ENCODE measurements at regions not wholly inside any gene's neighbourhood (a gene's known extent, or its start where the extent isn't known, plus 50 kb on each side); places are given as distances from the start of the nearest gene placed in this dataset.

DNA sequence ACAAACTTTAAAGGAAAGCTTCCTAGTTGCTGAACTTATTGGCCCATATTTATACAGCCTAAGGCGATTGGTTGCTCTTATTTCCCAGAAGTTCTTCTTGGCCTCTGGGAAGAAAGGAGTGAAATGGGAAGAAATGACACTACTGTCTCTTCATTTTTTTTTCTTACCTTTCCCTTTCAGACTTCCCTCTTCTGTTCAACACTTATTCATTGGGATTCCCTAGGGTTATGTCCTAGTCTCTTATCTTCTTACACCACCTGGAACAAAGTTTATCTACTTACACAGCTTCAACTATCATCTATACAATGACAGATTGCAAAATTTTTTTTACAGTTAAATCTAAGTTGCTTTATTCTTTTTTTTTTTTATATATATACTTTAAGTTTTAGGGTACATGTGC is 68.0 kb downstream of the SNX12 start:
- DNase-seq: no peak
- no peak overlapping the region for H3K4me3 Mint-ChIP-seq
- no peaks in the 10 kb centered on the region for H3K36me3 Mint-ChIP-seq (ENCODE audit: low read depth)
- no peaks in the 10 kb centered on the region for H3K9me3 Mint-ChIP-seq
- intact Hi-C loops (cut with micrococcal nuclease): no loop called here
- H3K27me3 Mint-ChIP-seq: peaks cover 13% of the 10 kb centered on the region
- H3K27ac Mint-ChIP-seq: no peak overlapping the region
- peaks cover 4% of the 10 kb centered on the region for H3K4me1 Mint-ChIP-seq

DNA sequence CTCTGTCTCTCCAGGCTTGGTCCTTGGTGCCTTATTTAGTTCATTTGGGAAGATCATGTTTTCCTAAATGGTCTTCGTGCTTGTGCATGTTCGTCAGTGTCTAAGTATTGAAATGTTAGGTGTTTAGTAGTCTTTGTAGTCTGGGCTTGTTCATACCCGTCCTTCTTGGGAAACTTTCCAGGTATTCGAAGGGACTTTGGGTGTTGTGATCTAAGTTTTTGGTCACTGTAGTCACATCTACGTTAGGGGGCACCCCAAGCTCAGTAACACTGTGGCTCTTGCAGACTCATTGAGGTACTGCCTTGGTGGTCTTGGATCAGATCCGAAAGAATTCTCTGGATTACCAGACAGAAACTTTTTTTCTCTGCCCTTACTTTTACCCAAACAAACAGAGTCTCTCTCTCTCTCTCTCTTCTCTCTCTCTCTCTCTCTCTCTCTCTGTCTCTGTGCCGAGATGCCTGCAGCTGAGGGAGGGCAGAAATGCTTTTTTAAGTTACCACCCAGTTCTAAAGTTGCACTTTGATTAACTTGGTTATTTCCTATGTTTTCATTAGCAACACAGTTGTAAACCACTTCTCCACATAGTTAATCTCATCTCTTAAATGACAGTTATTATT is 67.6 kb upstream of the SLC7A3 start:
- Mint-ChIP-seq H3K9me3 (no peaks in the 10 kb centered on the region), H3K27me3 (peaks cover 13% of the 10 kb centered on the region), H3K36me3 (ENCODE audit: low read depth) (no peaks in the 10 kb centered on the region), H3K4me1 (peaks cover 4% of the 10 kb centered on the region), H3K4me3 (no peak overlapping the region), H3K27ac (no peak overlapping the region)
- intact Hi-C loops (cut with micrococcal nuclease): no loop called here
- DNase-seq: peak; percentile 62

DNA sequence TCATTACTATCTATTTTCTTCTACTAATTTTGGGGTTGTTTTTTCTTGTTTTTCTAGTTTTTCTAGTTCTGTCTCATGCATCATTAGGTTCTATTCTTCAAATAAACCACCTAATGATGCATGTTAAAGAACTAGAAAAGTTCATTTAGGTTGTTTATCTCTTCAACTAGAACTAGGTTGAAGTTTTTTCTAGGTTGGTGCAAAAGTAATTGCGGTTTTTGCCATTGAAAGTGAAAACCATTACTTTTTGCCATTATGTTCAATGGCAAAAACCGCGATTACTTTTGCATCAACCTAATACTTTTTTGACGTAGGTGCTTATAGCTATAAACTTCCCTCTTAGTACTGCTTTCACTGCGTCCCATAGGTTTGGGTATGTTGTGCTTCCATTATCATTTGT is 64.4 kb upstream of the SLC7A3 start:
- Mint-ChIP-seq H3K27ac (no peak overlapping the region), H3K36me3 (ENCODE audit: low read depth) (no peaks in the 10 kb centered on the region), H3K4me3 (no peak overlapping the region), H3K4me1 (peaks cover 4% of the 10 kb centered on the region), H3K9me3 (no peaks in the 10 kb centered on the region), H3K27me3 (peaks cover 4% of the 10 kb centered on the region)
- no peak for DNase-seq
- intact Hi-C loops (cut with micrococcal nuclease): no loop called here

DNA sequence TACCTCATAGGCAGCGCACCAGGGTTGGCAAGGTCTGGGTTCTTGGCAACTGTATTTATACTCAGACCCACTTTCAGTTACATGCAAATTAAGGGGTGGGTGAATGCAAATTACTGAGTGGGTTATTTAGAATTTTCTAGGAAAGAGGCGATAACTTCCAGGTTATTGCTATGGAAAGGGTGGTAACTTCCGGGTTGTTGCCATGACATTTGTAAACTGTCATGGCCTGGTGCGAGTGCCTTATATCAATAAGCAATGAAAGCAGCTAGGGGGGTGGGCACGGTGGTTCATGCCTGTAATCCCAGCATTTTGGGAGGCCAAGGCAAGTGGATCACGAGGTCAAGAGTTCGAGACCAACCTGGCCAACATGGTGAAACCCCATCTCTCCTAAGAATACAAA is 57.5 kb upstream of the SLC7A3 start:
- no peak for DNase-seq
- H3K4me3 Mint-ChIP-seq: no peak overlapping the region
- H3K27me3 Mint-ChIP-seq: peaks cover 2% of the 10 kb centered on the region
- H3K27ac Mint-ChIP-seq: no peak overlapping the region
- H3K4me1 Mint-ChIP-seq: no peaks in the 10 kb centered on the region
- no peaks in the 10 kb centered on the region for H3K36me3 Mint-ChIP-seq (ENCODE audit: low read depth)
- intact Hi-C loops (cut with micrococcal nuclease): no loop called here
- H3K9me3 Mint-ChIP-seq: no peaks in the 10 kb centered on the region

All from activated CD4-positive, alpha-beta T cell treated with anti-CD3 and anti-CD28 coated beads, Interleukin-2, amount 10 ng/mL, durations not matched to agents 24 days and 14 days (primary cell).